ENCODE measurements at regions not wholly inside any gene's neighbourhood (a gene's known extent, or its start where the extent isn't known, plus 50 kb on each side); places are given as distances from the start of the nearest gene placed in this dataset.

DNA sequence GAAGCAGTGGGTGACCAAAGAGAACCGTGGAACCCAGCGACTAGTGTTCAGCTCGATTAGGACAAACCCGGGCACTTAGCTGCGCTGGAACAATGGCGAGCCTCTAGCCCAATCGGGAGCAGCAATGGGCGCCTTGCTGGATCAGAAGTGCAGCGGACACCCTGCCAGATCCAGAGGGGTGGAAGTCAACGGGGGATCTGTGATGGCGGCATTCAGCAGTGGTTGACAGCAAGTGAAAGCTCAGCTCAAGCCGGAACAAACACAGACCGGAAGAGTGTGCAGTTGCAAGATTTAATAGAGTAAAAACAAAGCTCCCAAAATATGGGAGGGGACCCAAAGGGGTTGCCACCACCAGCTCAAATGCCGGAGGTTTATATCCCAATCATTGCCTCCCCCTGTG, 478.7 kb upstream of the REG3G start:
- Histone ChIP-seq H3K36me3 (ENCODE audit: control insufficient read depth in 3 of 3, insufficient read depth in 2 of 3, low read depth in 1 of 3, low read length in 3 of 3) (no peaks in the 10 kb centered on the region), H3K4me1 (ENCODE audit: control insufficient read depth in 3 of 3, insufficient read depth in 2 of 3, low read depth in 1 of 3, low read length in 2 of 3) (no peaks in the 10 kb centered on the region), H3K27ac (ENCODE audit: low read depth in 1 of 3, low read length in 2 of 3) (no peak overlapping the region), H3K9me3 (ENCODE audit: control insufficient read depth in 2 of 2, insufficient read depth in 1 of 2, low read depth in 1 of 2, low read length in 1 of 2) (no peaks in the 10 kb centered on the region), H3K4me3 (ENCODE audit: low read depth in 1 of 3, low read length in 3 of 3) (no peak overlapping the region), H3K27me3 (ENCODE audit: control insufficient read depth in 3 of 3, insufficient read depth in 3 of 3, low read length in 3 of 3) (no peaks in the 10 kb centered on the region)
- WGBS, 3 donors: 88 to 92% (median 91%) methylated on average over 14 of the region's 14 CpGs
- no peak for DNase-seq
- FAIRE-seq: no peak

DNA sequence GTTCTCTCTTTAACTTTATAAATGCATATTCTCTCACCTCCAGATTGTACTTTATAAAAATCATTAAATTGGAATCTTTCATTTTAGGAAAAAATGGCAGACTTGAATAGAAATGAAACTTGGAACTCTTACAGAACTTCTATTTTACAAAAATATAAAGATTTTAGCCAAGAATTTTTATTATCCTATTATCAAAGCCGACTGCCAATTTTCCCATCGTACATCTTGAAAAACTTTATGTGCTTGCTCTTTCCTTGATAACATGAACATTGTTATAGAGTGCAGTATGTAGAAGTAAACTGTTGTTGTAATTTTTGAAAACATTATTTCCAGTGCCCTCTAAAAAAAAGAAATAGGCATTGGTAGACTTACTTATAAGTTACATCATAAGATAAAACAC, 475.7 kb upstream of the REG3G start:
- H3K4me3 ChIP-seq (ENCODE audit: low read depth in 1 of 3, low read length in 3 of 3): no peak overlapping the region
- no peak overlapping the region for H3K27ac ChIP-seq (ENCODE audit: low read depth in 1 of 3, low read length in 2 of 3)
- H3K4me1 ChIP-seq (ENCODE audit: control insufficient read depth in 3 of 3, insufficient read depth in 2 of 3, low read depth in 1 of 3, low read length in 2 of 3): no peaks in the 10 kb centered on the region
- H3K9me3 ChIP-seq (ENCODE audit: control insufficient read depth in 2 of 2, insufficient read depth in 1 of 2, low read depth in 1 of 2, low read length in 1 of 2): no peaks in the 10 kb centered on the region
- FAIRE-seq: no peak
- 87 to 90% (median 87%) methylated on average over 2 of the region's 2 CpGs for WGBS, 3 donors
- H3K27me3 ChIP-seq (ENCODE audit: control insufficient read depth in 3 of 3, insufficient read depth in 3 of 3, low read length in 3 of 3): no peaks in the 10 kb centered on the region
- no peak for DNase-seq
- H3K36me3 ChIP-seq (ENCODE audit: control insufficient read depth in 3 of 3, insufficient read depth in 2 of 3, low read depth in 1 of 3, low read length in 3 of 3): no peaks in the 10 kb centered on the region

DNA sequence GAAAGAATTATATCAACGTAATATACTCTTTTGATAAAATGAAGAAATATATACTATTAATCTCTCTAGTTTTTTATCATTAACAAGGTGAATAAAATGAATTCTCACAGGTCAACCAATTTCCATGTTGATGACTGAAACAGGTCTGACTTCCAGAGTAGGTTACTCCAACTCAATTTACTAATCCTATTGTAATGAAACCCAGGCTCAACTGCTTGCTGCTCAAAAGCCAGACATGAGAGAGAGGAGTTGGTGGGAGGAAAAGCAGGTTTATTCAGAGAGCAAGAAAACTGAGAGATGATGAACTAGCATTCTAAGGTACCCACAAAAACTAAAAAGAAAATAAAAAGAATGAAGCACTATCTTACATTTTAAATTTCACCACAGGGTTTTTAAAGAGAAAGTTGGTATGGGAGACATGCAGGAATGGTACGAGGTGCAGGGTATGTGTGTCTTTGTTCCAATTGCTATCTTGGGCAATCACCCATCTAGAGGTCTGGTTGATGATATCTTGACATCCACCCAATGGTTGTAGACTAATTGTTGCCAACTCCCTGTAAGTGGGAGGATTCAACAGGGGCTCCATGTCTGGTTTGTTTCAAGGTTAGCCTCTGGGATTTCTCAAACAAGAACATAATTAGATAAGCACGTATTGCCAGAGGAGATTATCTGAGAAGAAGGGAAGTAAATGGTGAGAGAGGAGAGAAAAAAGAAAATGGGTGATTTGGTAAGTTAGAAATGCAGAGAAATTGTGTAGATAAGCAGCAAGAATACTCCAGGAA, 471.4 kb upstream of the REG3G start:
- H3K36me3 ChIP-seq (ENCODE audit: control insufficient read depth in 3 of 3, insufficient read depth in 2 of 3, low read depth in 1 of 3, low read length in 3 of 3): no peaks in the 10 kb centered on the region
- H3K27me3 ChIP-seq (ENCODE audit: control insufficient read depth in 3 of 3, insufficient read depth in 3 of 3, low read length in 3 of 3): no peaks in the 10 kb centered on the region
- H3K4me3 ChIP-seq (ENCODE audit: low read depth in 1 of 3, low read length in 3 of 3): no peak overlapping the region
- no peaks in the 10 kb centered on the region for H3K9me3 ChIP-seq (ENCODE audit: control insufficient read depth in 2 of 2, insufficient read depth in 1 of 2, low read depth in 1 of 2, low read length in 1 of 2)
- 47 to 56% (median 47%) methylated on average over 3 of the region's 3 CpGs for WGBS, 3 donors
- H3K4me1 ChIP-seq (ENCODE audit: control insufficient read depth in 3 of 3, insufficient read depth in 2 of 3, low read depth in 1 of 3, low read length in 2 of 3): no peaks in the 10 kb centered on the region
- no peak overlapping the region for H3K27ac ChIP-seq (ENCODE audit: low read depth in 1 of 3, low read length in 2 of 3)
- FAIRE-seq (no peak), DNase-seq (no peak)

DNA sequence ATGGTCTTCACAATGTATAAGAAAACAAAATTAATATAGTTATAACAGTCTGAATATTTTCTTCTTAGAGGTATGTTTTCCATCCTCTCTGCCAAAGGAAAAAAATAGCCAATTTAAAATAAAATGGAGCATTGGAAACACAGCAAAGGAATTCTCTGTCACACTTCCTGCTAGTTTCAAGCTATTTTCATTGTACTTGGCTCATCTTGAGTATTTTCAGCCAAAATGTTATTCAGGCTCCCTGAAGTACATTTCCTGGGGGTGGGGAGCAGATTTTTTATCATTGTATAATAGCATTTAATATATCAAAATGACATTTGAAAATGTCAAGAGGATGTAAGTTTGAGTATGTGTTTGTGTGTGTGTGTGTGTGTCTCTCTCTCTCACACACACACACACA, 463.6 kb upstream of the REG3G start:
- no peak overlapping the region for H3K27ac ChIP-seq (ENCODE audit: low read depth in 1 of 3, low read length in 2 of 3)
- no peak for FAIRE-seq
- no peak overlapping the region for H3K4me3 ChIP-seq (ENCODE audit: low read depth in 1 of 3, low read length in 3 of 3)

DNA sequence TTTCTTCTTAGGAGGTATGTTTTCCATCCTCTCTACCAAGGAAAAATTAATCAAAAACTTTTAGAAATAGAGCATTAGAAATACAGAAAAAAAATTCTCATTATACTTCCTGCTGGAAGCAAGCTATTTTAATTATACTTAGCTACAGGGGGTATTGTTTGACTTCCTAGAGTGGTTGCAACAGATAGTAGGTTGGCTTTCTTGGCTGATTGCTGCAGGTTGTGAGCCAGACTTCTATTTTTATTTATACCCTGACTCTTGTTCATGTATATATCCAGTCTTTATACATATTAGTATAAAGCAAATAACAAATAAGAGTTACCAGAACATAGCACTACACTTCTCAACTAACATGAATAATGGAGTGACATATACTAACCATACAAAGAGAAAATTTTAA, 460.8 kb upstream of the REG3G start:
- no peaks in the 10 kb centered on the region for H3K9me3 ChIP-seq (ENCODE audit: control insufficient read depth in 2 of 2, insufficient read depth in 1 of 2, low read depth in 1 of 2, low read length in 1 of 2)
- no peaks in the 10 kb centered on the region for H3K36me3 ChIP-seq (ENCODE audit: control insufficient read depth in 3 of 3, insufficient read depth in 2 of 3, low read depth in 1 of 3, low read length in 3 of 3)
- H3K27me3 ChIP-seq (ENCODE audit: control insufficient read depth in 3 of 3, insufficient read depth in 3 of 3, low read length in 3 of 3): no peaks in the 10 kb centered on the region
- no peak for DNase-seq
- H3K4me1 ChIP-seq (ENCODE audit: control insufficient read depth in 3 of 3, insufficient read depth in 2 of 3, low read depth in 1 of 3, low read length in 2 of 3): no peaks in the 10 kb centered on the region
- H3K27ac ChIP-seq (ENCODE audit: low read depth in 1 of 3, low read length in 2 of 3): no peak overlapping the region
- no peak overlapping the region for H3K4me3 ChIP-seq (ENCODE audit: low read depth in 1 of 3, low read length in 3 of 3)
- FAIRE-seq: no peak

More for the DNA sequence above, 463.6 kb upstream of the REG3G start:
- H3K36me3 ChIP-seq (ENCODE audit: control insufficient read depth in 3 of 3, insufficient read depth in 2 of 3, low read depth in 1 of 3, low read length in 3 of 3): no peaks in the 10 kb centered on the region
- no peak for DNase-seq
- no peaks in the 10 kb centered on the region for H3K4me1 ChIP-seq (ENCODE audit: control insufficient read depth in 3 of 3, insufficient read depth in 2 of 3, low read depth in 1 of 3, low read length in 2 of 3)
- no peaks in the 10 kb centered on the region for H3K9me3 ChIP-seq (ENCODE audit: control insufficient read depth in 2 of 2, insufficient read depth in 1 of 2, low read depth in 1 of 2, low read length in 1 of 2)
- no peaks in the 10 kb centered on the region for H3K27me3 ChIP-seq (ENCODE audit: control insufficient read depth in 3 of 3, insufficient read depth in 3 of 3, low read length in 3 of 3)

DNA sequence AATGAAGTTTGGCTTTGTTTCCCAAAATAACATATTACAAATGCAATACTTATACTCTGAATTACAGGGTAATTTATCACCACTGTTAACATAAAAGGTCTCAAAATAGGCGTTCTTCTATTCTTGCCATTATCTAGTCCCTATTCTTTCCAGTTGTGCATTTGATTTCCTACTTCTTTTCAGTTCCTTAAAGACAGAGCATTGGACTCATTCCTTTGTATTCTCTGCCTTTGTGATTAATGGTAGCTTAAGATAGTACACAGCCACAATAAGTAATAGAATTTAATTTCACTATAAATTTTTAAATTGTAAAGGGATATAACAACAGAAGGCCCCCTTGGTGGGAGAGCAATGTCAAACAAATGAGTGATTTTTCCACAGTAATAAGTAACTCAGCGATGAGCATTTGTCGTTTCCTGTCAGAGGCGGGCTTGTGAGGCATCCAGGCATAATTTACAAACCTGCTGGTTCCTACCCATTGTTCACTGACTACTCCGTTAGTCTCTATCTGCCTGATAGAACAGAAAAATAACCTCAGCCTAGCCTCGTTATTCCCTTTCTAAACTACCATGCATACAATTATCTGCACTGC, 456.6 kb upstream of the REG3G start:
- Histone ChIP-seq H3K9me3 (ENCODE audit: control insufficient read depth in 2 of 2, insufficient read depth in 1 of 2, low read depth in 1 of 2, low read length in 1 of 2) (no peaks in the 10 kb centered on the region), H3K36me3 (ENCODE audit: control insufficient read depth in 3 of 3, insufficient read depth in 2 of 3, low read depth in 1 of 3, low read length in 3 of 3) (no peaks in the 10 kb centered on the region), H3K4me1 (ENCODE audit: control insufficient read depth in 3 of 3, insufficient read depth in 2 of 3, low read depth in 1 of 3, low read length in 2 of 3) (no peaks in the 10 kb centered on the region), H3K4me3 (ENCODE audit: low read depth in 1 of 3, low read length in 3 of 3) (no peak overlapping the region), H3K27me3 (ENCODE audit: control insufficient read depth in 3 of 3, insufficient read depth in 3 of 3, low read length in 3 of 3) (no peaks in the 10 kb centered on the region), H3K27ac (ENCODE audit: low read depth in 1 of 3, low read length in 2 of 3) (no peak overlapping the region)
- DNase-seq (no peak), FAIRE-seq (no peak)
- WGBS, 3 donors: 73 to 74% (median 74%) methylated on average over 6 of the region's 6 CpGs

DNA sequence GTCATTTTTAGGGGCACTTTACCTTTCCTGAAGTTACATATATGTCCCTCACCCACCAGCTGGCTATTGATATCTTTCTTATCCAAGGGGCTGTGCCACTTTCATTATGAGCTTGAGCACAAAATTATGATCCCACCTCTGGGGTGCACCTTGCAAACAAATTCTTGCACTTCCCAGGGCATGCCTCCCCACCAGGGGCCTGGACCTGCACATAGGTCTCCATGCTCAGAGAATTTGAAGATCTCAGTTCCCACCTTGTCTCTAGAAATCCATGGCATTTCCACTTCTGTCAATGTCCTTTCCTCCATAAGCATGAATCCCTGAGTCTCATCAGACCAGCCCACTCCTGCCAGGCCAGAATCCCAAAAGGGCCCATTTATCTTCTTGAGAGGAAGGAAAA, 449.1 kb upstream of the REG3G start:
- Histone ChIP-seq H3K27ac (ENCODE audit: low read depth in 1 of 3, low read length in 2 of 3) (no peak overlapping the region), H3K4me1 (ENCODE audit: control insufficient read depth in 3 of 3, insufficient read depth in 2 of 3, low read depth in 1 of 3, low read length in 2 of 3) (no peaks in the 10 kb centered on the region), H3K9me3 (ENCODE audit: control insufficient read depth in 2 of 2, insufficient read depth in 1 of 2, low read depth in 1 of 2, low read length in 1 of 2) (no peaks in the 10 kb centered on the region), H3K4me3 (ENCODE audit: low read depth in 1 of 3, low read length in 3 of 3) (no peak overlapping the region), H3K36me3 (ENCODE audit: control insufficient read depth in 3 of 3, insufficient read depth in 2 of 3, low read depth in 1 of 3, low read length in 3 of 3) (no peaks in the 10 kb centered on the region), H3K27me3 (ENCODE audit: control insufficient read depth in 3 of 3, insufficient read depth in 3 of 3, low read length in 3 of 3) (no peaks in the 10 kb centered on the region)
- FAIRE-seq (no peak), DNase-seq (no peak)

DNA sequence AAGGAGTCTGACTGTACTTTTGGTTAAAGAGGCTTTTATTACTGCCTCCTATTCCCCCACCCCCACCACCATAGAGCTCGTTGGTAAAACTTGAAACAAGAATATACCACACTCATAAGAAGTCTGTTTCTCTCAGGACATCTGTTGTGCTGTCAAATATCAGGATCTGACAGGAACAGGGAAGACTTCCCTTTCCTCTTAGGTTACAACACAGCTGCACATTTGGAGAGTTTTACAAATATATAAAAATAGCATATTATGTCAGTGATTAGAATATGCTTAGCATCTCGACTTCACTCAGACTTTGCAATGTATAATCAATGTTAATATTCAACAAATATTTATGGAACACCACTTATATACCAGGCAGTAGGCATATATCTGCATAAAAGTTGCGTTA, 439.6 kb upstream of the REG3G start:
- no peaks in the 10 kb centered on the region for H3K27me3 ChIP-seq (ENCODE audit: control insufficient read depth in 3 of 3, insufficient read depth in 3 of 3, low read length in 3 of 3)
- H3K4me3 ChIP-seq (ENCODE audit: low read depth in 1 of 3, low read length in 3 of 3): no peak overlapping the region
- WGBS, 3 donors: 26 to 32% (median 29%) methylated on average over 3 of the region's 3 CpGs
- H3K4me1 ChIP-seq (ENCODE audit: control insufficient read depth in 3 of 3, insufficient read depth in 2 of 3, low read depth in 1 of 3, low read length in 2 of 3): no peaks in the 10 kb centered on the region
- no peak overlapping the region for H3K27ac ChIP-seq (ENCODE audit: low read depth in 1 of 3, low read length in 2 of 3)
- no peak for DNase-seq
- FAIRE-seq: no peak
- no peaks in the 10 kb centered on the region for H3K9me3 ChIP-seq (ENCODE audit: control insufficient read depth in 2 of 2, insufficient read depth in 1 of 2, low read depth in 1 of 2, low read length in 1 of 2)
- H3K36me3 ChIP-seq (ENCODE audit: control insufficient read depth in 3 of 3, insufficient read depth in 2 of 3, low read depth in 1 of 3, low read length in 3 of 3): no peaks in the 10 kb centered on the region

DNA sequence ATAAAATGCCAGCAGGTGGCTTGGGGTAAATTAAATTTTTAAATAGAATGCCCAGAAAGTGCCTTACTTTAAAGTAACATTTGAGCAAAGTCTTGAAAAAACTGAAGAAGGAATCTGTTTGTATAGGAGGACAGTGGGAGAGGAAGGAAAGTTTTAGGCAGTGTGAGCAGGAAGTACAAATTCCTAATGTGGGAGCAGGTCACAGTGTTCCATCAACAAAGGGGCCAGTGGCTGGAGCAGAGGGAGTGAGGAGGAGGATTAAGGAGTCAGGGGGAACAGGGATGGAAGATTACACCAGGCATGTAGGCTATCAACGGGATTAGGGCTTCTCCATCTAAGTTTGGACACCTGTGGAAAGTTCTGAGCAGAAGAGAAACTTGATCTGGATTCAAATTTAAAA, 439.2 kb upstream of the REG3G start:
- 37 to 59% (median 53%) methylated on average over 1 of the region's 1 CpG for WGBS, 3 donors
- DNase-seq (no peak), FAIRE-seq (no peak)
- H3K27me3 ChIP-seq (ENCODE audit: control insufficient read depth in 3 of 3, insufficient read depth in 3 of 3, low read length in 3 of 3): no peaks in the 10 kb centered on the region
- no peak overlapping the region for H3K4me3 ChIP-seq (ENCODE audit: low read depth in 1 of 3, low read length in 3 of 3)
- no peaks in the 10 kb centered on the region for H3K9me3 ChIP-seq (ENCODE audit: control insufficient read depth in 2 of 2, insufficient read depth in 1 of 2, low read depth in 1 of 2, low read length in 1 of 2)
- no peaks in the 10 kb centered on the region for H3K4me1 ChIP-seq (ENCODE audit: control insufficient read depth in 3 of 3, insufficient read depth in 2 of 3, low read depth in 1 of 3, low read length in 2 of 3)
- H3K27ac ChIP-seq (ENCODE audit: low read depth in 1 of 3, low read length in 2 of 3): no peak overlapping the region
- H3K36me3 ChIP-seq (ENCODE audit: control insufficient read depth in 3 of 3, insufficient read depth in 2 of 3, low read depth in 1 of 3, low read length in 3 of 3): no peaks in the 10 kb centered on the region

Measured in small intestine (tissue), 7 donors.